ENCODE measurements at regions not wholly inside any gene's neighbourhood (a gene's known extent, or its start where the extent isn't known, plus 50 kb on each side); places are given as distances from the start of the nearest gene placed in this dataset.

- no peak for TF ChIP-seq POLR2AphosphoS5 (IDR thresholded peaks at IDR 0.05)
- TF ChIP-seq POLR2A (IDR thresholded peaks at IDR 0.05), result no peak
These were observed 115.8 kb upstream of the LIFR start for GRCh38 chr5:38672059-38672788.
